Peyer's patch (tissue), 4 donors: ENCODE measurements at regions not wholly inside any gene's neighbourhood (a gene's known extent, or its start where the extent isn't known, plus 50 kb on each side); places are given as distances from the start of the nearest gene placed in this dataset.

ENCODE experiments used
- DNase-seq, 3 donors: peaks; one replicate each; pipeline ENCODE4 v3.0.0-alpha.2; 2017 to 2019
- H3K27ac ChIP-seq, 4 donors: fragments of 200-600 bp; sonication (generic); one replicate each; pipeline ENCODE4 v1.5.1; 2016 to 2019
- H3K27me3 ChIP-seq, 2 donors: fragments of 200-600 bp; sonication (generic); one replicate each; pipeline ENCODE4 v1.5.1; 2019
- H3K36me3 ChIP-seq, 3 donors: fragments of 200-600 bp; sonication (generic); one replicate each; pipeline ENCODE4 v1.5.1; 2016 to 2019
- H3K4me1 ChIP-seq, 4 donors: fragments of 200-600 bp; sonication (generic); one replicate each; pipeline ENCODE4 v1.5.1; 2016 to 2019
- H3K4me3 ChIP-seq, 4 donors: fragments of 200-600 bp; sonication (generic); 1 replicate in 3 of 4; 2 replicates in 1 of 4; pipeline ENCODE4 v1.5.1; 2016 to 2019; ENCODE audit warnings: mild to moderate bottlenecking in 1 of 4
- H3K9me3 ChIP-seq, 4 donors: fragments of 200-600 bp; sonication (generic); one replicate each; pipeline ENCODE4 v1.5.1; 2016 to 2019; ENCODE audit warnings: mild to moderate bottlenecking in 1 of 4
- POLR2A ChIP-seq, 2 donors: fragments of 450-650 bp; IDR thresholded peaks; one replicate each; pipeline ENCODE4 v1.5.1; 2017; ENCODE audit warnings: antibody characterized with exemption in 2 of 2, mild to moderate bottlenecking in 2 of 2, moderate library complexity in 2 of 2
- TF ChIP-seq, protein P1 (sequence below), 6 experiments: fragments of 450-650 bp in 4 of 6; fragments of 200-600 bp in 2 of 6; sonication (generic) in 1 of 6; IDR thresholded peaks; one replicate each; pipeline ENCODE4 v1.5.1; 2017 to 2019; ENCODE audit warnings: antibody characterized with exemption in 6 of 6, mild to moderate bottlenecking in 3 of 6, moderate library complexity in 1 of 6

DNA sequence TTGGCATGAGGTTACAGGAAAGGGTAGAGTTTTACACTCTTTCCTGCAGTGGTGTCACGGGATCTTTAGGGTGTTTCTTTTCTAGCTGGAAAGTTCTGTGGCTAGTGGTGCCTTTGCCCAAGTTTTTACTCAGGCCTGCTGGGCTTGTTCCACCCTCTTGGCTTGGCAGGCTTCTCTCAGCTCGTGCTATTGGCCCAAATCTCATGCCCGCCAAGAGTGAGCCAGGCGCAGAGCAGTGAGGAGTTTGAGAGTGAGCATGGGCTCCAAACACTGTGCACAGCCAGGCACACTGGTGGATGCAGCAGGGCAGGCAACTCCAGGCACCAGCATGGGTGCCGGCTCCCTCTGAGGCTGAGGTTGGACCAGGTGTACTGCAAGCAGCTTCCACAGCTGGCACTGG, 206.5 kb downstream of the SAMD5 start:
- no peak overlapping the region for H3K27ac ChIP-seq
- H3K36me3 ChIP-seq: no peaks in the 10 kb centered on the region
- no peak overlapping the region for H3K4me3 ChIP-seq
- no peaks in the 10 kb centered on the region for H3K4me1 ChIP-seq
- no peak for DNase-seq
- TF ChIP-seq, protein P1, sequence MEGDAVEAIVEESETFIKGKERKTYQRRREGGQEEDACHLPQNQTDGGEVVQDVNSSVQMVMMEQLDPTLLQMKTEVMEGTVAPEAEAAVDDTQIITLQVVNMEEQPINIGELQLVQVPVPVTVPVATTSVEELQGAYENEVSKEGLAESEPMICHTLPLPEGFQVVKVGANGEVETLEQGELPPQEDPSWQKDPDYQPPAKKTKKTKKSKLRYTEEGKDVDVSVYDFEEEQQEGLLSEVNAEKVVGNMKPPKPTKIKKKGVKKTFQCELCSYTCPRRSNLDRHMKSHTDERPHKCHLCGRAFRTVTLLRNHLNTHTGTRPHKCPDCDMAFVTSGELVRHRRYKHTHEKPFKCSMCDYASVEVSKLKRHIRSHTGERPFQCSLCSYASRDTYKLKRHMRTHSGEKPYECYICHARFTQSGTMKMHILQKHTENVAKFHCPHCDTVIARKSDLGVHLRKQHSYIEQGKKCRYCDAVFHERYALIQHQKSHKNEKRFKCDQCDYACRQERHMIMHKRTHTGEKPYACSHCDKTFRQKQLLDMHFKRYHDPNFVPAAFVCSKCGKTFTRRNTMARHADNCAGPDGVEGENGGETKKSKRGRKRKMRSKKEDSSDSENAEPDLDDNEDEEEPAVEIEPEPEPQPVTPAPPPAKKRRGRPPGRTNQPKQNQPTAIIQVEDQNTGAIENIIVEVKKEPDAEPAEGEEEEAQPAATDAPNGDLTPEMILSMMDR (IDR thresholded peaks at IDR 0.05): no peak
- no peak for TF ChIP-seq POLR2A (IDR thresholded peaks at IDR 0.05)
- no peaks in the 10 kb centered on the region for H3K27me3 ChIP-seq
- H3K9me3 ChIP-seq: no peaks in the 10 kb centered on the region

DNA sequence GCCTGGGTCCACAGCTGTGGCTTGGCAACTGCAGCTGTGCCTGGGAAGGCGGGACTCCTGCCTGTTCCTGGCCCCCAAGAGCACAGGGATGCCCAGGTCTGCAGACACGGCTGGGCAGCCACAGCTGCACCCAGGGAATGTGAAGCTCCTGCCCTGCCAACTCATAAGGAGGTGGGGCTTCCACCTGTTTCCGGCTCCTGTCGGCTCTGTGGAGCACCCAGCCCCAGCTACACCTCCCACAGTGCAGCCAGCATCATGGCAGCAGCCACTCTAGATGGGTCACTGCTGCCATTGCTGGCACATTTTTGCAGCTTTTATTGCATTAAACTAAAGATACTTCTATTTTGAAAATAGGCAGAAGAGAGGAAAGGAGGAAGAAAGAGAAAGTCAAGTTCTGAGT, 207.9 kb downstream of the SAMD5 start:
- no peaks in the 10 kb centered on the region for H3K4me1 ChIP-seq
- H3K4me3 ChIP-seq: no peak overlapping the region
- H3K27ac ChIP-seq: no peak overlapping the region
- no peaks in the 10 kb centered on the region for H3K9me3 ChIP-seq
- no peak for TF ChIP-seq POLR2A (IDR thresholded peaks at IDR 0.05)
- TF ChIP-seq, protein P1 (IDR thresholded peaks at IDR 0.05): no peak
- H3K27me3 ChIP-seq: no peaks in the 10 kb centered on the region
- no peaks in the 10 kb centered on the region for H3K36me3 ChIP-seq
- DNase-seq: no peak

- TF ChIP-seq POLR2A (IDR thresholded peaks at IDR 0.05): no peak
- TF ChIP-seq, protein P1 (IDR thresholded peaks at IDR 0.05): no peak
- no peak overlapping the region for H3K27ac ChIP-seq
- H3K4me1 ChIP-seq: no peaks in the 10 kb centered on the region
- H3K36me3 ChIP-seq: no peaks in the 10 kb centered on the region
- no peaks in the 10 kb centered on the region for H3K27me3 ChIP-seq
- no peak for DNase-seq
- H3K4me3 ChIP-seq: no peak overlapping the region
- H3K9me3 ChIP-seq: peaks cover 0 to 3% (median 0%) of the 10 kb centered on the region in 4 donors
These were observed 209.5 kb downstream of the SAMD5 start for GRCh38 chr6:147717991-147718390.

- no peak for DNase-seq
- TF ChIP-seq, protein P1 (IDR thresholded peaks at IDR 0.05): no peak
- no peak overlapping the region for H3K4me3 ChIP-seq
- no peaks in the 10 kb centered on the region for H3K4me1 ChIP-seq
- no peaks in the 10 kb centered on the region for H3K27me3 ChIP-seq
- no peaks in the 10 kb centered on the region for H3K36me3 ChIP-seq
- H3K27ac ChIP-seq: no peak overlapping the region
- peaks cover 0 to 5% (median 0%) of the 10 kb centered on the region in 4 donors for H3K9me3 ChIP-seq
These were observed 213.7 kb downstream of the SAMD5 start for GRCh38 chr6:147722158-147722557.

DNA sequence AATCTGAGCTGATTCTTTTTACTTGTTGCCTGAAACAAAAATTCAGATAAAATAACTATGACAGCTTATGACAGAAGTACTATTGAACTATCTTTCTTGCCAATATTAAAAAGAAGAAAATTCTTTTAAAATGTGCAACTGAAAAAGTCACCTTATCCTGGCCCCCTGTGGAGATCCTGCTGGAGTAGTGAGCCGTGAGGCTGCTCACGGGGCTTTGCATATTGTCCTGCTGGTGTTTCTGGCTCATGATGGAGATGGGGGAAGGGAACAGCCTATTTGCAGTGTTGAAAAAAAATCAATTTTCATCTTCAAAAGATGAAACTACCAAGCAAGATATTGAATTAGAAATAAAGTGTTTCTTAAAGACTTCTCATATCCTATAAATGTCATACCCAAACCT, 216.0 kb downstream of the SAMD5 start:
- H3K4me1 ChIP-seq: no peaks in the 10 kb centered on the region
- TF ChIP-seq, protein P1 (IDR thresholded peaks at IDR 0.05): no peak
- TF ChIP-seq POLR2A (IDR thresholded peaks at IDR 0.05): no peak
- no peak overlapping the region for H3K4me3 ChIP-seq
- no peaks in the 10 kb centered on the region for H3K36me3 ChIP-seq
- no peak overlapping the region for H3K27ac ChIP-seq
- no peaks in the 10 kb centered on the region for H3K27me3 ChIP-seq
- peaks cover 0 to 5% (median 0%) of the 10 kb centered on the region in 4 donors for H3K9me3 ChIP-seq
- no peak for DNase-seq

- no peaks in the 10 kb centered on the region for H3K27me3 ChIP-seq
- no peaks in the 10 kb centered on the region for H3K36me3 ChIP-seq
- DNase-seq: no peak
- H3K9me3 ChIP-seq: peaks cover 0 to 5% (median 0%) of the 10 kb centered on the region in 4 donors
- no peak overlapping the region for H3K4me3 ChIP-seq
- H3K4me1 ChIP-seq: no peaks in the 10 kb centered on the region
- no peak for TF ChIP-seq POLR2A (IDR thresholded peaks at IDR 0.05)
- TF ChIP-seq, protein P1 (IDR thresholded peaks at IDR 0.05): no peak
- H3K27ac ChIP-seq: no peak overlapping the region
These were observed 217.9 kb downstream of the SAMD5 start for GRCh38 chr6:147726342-147726741.
